ENCODE measurements at regions not wholly inside any gene's neighbourhood (a gene's known extent, or its start where the extent isn't known, plus 50 kb on each side); places are given as distances from the start of the nearest gene placed in this dataset.
"Not testable (repeated sequence)": the region's sequence is repeated elsewhere in the genome, so short reads cannot be mapped to it uniquely, and the experiment has no call there.

GRCh38 chr14:71541973-71542690 is 390.1 kb upstream of the RGS6 start:
- no peak for DNase-seq

- no peak for DNase-seq
These were observed 382.7 kb upstream of the RGS6 start for GRCh38 chr14:71549421-71550050.

GRCh38 chr14:71550367-71550766 is 381.9 kb upstream of the RGS6 start:
- no peak for DNase-seq

GRCh38 chr14:71551291-71551950 is 380.8 kb upstream of the RGS6 start:
- DNase-seq: no peak

GRCh38 chr14:71552809-71553208 is 379.4 kb upstream of the RGS6 start:
- no peak for DNase-seq

- DNase-seq: no peak
These were observed 378.4 kb upstream of the RGS6 start for GRCh38 chr14:71553779-71554178.

- no peak for DNase-seq
These were observed 377.9 kb upstream of the RGS6 start for GRCh38 chr14:71554323-71554722.

GRCh38 chr14:71554959-71555612 is 377.1 kb upstream of the RGS6 start:
- no peak for DNase-seq

- peak; percentile 26 for DNase-seq
These were observed 376.3 kb upstream of the RGS6 start for GRCh38 chr14:71555654-71556559.

- no peak for DNase-seq
These were observed 375.5 kb upstream of the RGS6 start for GRCh38 chr14:71556730-71557129.

GRCh38 chr14:71557351-71557750 is 374.9 kb upstream of the RGS6 start:
- no peak for DNase-seq

- DNase-seq: not testable (repeated sequence)
These were observed 373.3 kb upstream of the RGS6 start for GRCh38 chr14:71558943-71559342.

- no peak for DNase-seq
These were observed 371.5 kb upstream of the RGS6 start for GRCh38 chr14:71560751-71561150.

- no peak for DNase-seq
These were observed 368.6 kb upstream of the RGS6 start for GRCh38 chr14:71563492-71564153.

- no peak for DNase-seq
These were observed 366.0 kb upstream of the RGS6 start for GRCh38 chr14:71566276-71566675.

GRCh38 chr14:71567499-71568133 is 364.6 kb upstream of the RGS6 start:
- DNase-seq: not testable (repeated sequence)

- no peak for DNase-seq
These were observed 357.3 kb upstream of the RGS6 start for GRCh38 chr14:71574976-71575375.

- DNase-seq: no peak
These were observed 355.8 kb upstream of the RGS6 start for GRCh38 chr14:71576472-71576871.

- no peak for DNase-seq
These were observed 352.9 kb upstream of the RGS6 start for GRCh38 chr14:71579331-71579730.

- no peak for DNase-seq
These were observed 349.5 kb upstream of the RGS6 start for GRCh38 chr14:71582705-71583104.

GRCh38 chr14:71583194-71583593 is 349.0 kb upstream of the RGS6 start:
- DNase-seq: no peak
